DND-41 (cell line): ENCODE measurements at regions not wholly inside any gene's neighbourhood (a gene's known extent, or its start where the extent isn't known, plus 50 kb on each side); places are given as distances from the start of the nearest gene placed in this dataset.
"Not testable (repeated sequence)": the region's sequence is repeated elsewhere in the genome, so short reads cannot be mapped to it uniquely, and the experiment has no call there.

ENCODE experiments used
- ATAC-seq: fragments of 200-7000 bp; cut with Tn5 transposase; 3 replicates; pipeline ENCODE4 v1.9.1; 2021; ENCODE audit warnings: low read depth; ENCODE audit not compliant: insufficient read depth
- DNase-seq: peaks from one replicate; pipeline ENCODE4 v3.0.0-alpha.2; 2020
- H2AFZ ChIP-seq: 2 replicates; pipeline ENCODE4 v1.6.0; 2012; ENCODE audit warnings: low read depth, low read length
- H3K27ac ChIP-seq: 2 replicates; pipeline ENCODE4 v1.5.1; 2012; ENCODE audit warnings: low read length, inconsistent platforms
- H3K27me3 ChIP-seq: fragments of 200-600 bp; sonication (generic); 2 replicates; pipeline ENCODE4 v1.6.0; 2012; ENCODE audit warnings: low read length, mild to moderate bottlenecking, inconsistent platforms; ENCODE audit not compliant: insufficient read depth, poor library complexity
- H3K36me3 ChIP-seq: 2 replicates; pipeline ENCODE4 v1.5.1; 2012; ENCODE audit warnings: low read length, inconsistent platforms; ENCODE audit not compliant: insufficient read depth
- H3K4me1 ChIP-seq: 2 replicates; pipeline ENCODE4 v1.5.1; 2012; ENCODE audit warnings: mild to moderate bottlenecking, low read length; ENCODE audit not compliant: insufficient read depth
- H3K4me2 ChIP-seq: 2 replicates; pipeline ENCODE4 v1.6.0; 2012; ENCODE audit warnings: mild to moderate bottlenecking, moderate library complexity, low read length, inconsistent platforms; ENCODE audit not compliant: insufficient read depth
- H3K4me3 ChIP-seq, 2 experiments: fragments of 200-600 bp in 1 of 2; shearing (Covaris generic) in 1 of 2; 2 replicates each; pipeline ENCODE4 v1.5.1; 2012 to 2016; ENCODE audit warnings: inconsistent platforms in 2 of 2, low read length in 2 of 2, mild to moderate bottlenecking in 2 of 2, low read depth in 1 of 2, moderate library complexity in 1 of 2
- H3K79me2 ChIP-seq: 2 replicates; pipeline ENCODE4 v1.6.0; 2012; ENCODE audit warnings: low read length, inconsistent platforms; ENCODE audit not compliant: insufficient read depth
- H3K9ac ChIP-seq: 2 replicates; pipeline ENCODE4 v1.6.0; 2012; ENCODE audit warnings: low read depth, mild to moderate bottlenecking, inconsistent platforms, low read length, moderate library complexity
- H3K9me3 ChIP-seq: 2 replicates; pipeline ENCODE4 v1.5.1; 2012; ENCODE audit warnings: low read length, moderate library complexity, mild to moderate bottlenecking, inconsistent platforms; ENCODE audit not compliant: insufficient read depth, severe bottlenecking
- H4K20me1 ChIP-seq: 2 replicates; pipeline ENCODE4 v1.6.0; 2012; ENCODE audit warnings: low read length; ENCODE audit not compliant: insufficient read depth
- EZH2 ChIP-seq: IDR thresholded peaks from 3 replicates; pipeline ENCODE4 v1.6.1; 2012; ENCODE audit warnings: borderline replicate concordance, low read depth, mild to moderate bottlenecking, moderate library complexity, low read length, inconsistent platforms; ENCODE audit not compliant: severe bottlenecking
- TF ChIP-seq, protein P1 (sequence below): IDR thresholded peaks from 2 replicates; pipeline ENCODE4 v1.5.1; 2012; ENCODE audit warnings: borderline replicate concordance, low read length, moderate library complexity, mild to moderate bottlenecking; ENCODE audit not compliant: poor library complexity, severe bottlenecking; ENCODE audit errors: extremely low read depth

DNA sequence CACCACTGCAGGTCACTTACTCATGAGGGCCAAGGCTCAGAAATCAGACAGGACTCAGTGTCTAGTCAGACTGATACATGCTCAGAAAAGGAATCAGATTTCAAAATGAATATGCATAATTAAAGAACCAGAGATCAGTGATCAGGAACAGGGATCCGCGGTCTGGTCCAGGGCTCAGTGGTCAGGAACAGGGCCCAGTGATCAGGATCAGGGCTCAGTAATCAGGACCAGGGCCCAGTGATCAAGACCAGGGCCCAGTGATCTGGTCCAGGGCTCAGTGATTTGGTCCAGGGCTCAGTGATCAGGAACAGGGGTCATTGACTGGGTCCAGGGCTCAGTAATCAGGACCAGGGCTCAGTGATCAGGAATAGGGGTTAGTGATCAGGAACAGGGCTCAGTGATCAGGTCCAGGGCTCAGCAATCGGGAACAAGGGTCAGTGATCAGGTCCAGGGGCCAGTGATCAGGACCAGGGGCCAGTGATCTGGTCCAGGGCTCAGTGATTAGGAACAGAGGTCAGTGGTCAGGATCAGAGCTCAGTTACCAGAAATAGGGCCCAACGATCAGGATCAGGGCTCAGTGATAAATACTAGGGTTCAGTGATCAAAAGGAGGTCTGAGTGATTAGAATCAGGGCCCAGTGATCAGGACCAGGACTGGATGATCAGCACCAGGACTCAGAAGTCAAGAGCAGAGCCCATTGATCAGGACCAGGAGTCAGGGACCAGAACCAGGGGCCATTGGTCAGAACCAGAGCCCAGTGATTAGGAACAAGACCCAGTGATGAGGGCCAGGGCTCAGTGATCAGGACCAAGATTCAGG lies 175.3 kb downstream of the TMEM121 start:
- H3K4me2 ChIP-seq = no peak overlapping the region
- H3K9me3 ChIP-seq = no peaks in the 10 kb centered on the region
- no peak overlapping the region for H3K4me3 ChIP-seq
- TF ChIP-seq, protein P1, sequence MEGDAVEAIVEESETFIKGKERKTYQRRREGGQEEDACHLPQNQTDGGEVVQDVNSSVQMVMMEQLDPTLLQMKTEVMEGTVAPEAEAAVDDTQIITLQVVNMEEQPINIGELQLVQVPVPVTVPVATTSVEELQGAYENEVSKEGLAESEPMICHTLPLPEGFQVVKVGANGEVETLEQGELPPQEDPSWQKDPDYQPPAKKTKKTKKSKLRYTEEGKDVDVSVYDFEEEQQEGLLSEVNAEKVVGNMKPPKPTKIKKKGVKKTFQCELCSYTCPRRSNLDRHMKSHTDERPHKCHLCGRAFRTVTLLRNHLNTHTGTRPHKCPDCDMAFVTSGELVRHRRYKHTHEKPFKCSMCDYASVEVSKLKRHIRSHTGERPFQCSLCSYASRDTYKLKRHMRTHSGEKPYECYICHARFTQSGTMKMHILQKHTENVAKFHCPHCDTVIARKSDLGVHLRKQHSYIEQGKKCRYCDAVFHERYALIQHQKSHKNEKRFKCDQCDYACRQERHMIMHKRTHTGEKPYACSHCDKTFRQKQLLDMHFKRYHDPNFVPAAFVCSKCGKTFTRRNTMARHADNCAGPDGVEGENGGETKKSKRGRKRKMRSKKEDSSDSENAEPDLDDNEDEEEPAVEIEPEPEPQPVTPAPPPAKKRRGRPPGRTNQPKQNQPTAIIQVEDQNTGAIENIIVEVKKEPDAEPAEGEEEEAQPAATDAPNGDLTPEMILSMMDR = no peak
- TF ChIP-seq EZH2 = no peak
- DNase-seq (no peak), ATAC-seq (no peak)
- no peaks in the 10 kb centered on the region for H3K27me3 ChIP-seq
- H3K79me2 ChIP-seq = no peaks in the 10 kb centered on the region
- no peaks in the 10 kb centered on the region for H4K20me1 ChIP-seq
- H3K9ac ChIP-seq = no peak overlapping the region
- H3K27ac ChIP-seq = no peak overlapping the region
- no peak overlapping the region for H2AFZ ChIP-seq
- H3K4me1 ChIP-seq = no peaks in the 10 kb centered on the region
- no peaks in the 10 kb centered on the region for H3K36me3 ChIP-seq

DNA sequence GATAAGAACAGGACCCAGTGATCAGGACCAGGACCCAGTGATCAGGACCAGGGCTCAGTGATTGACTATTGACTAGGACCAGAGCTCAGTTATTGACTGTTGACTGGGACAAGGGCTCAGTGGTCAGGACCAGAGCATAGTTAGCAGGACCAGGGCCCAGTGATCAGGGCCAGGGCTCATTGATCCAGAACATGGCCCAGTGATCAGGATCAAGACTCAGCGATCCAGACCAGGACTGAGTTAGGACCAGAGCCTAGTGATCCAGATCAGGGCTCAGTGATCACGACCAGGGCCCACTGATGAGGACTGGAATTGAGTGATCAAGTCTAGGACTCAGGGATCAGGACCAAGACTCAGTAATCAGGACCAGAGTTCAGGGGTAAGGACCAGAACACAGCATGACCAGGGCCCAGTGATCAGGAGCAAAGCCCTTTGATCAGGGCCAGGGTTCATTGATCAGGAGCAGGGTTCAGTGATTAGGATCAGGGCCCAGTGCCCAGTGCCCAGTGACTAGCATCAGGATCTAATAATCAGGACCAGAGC lies 176.0 kb downstream of the TMEM121 start:
- no peak for TF ChIP-seq EZH2
- TF ChIP-seq, protein P1 = no peak
- H2AFZ ChIP-seq = no peak overlapping the region
- no peaks in the 10 kb centered on the region for H3K9me3 ChIP-seq
- H3K9ac ChIP-seq = no peak overlapping the region
- ATAC-seq = no peak
- DNase-seq = no peak
- no peaks in the 10 kb centered on the region for H3K4me1 ChIP-seq
- no peak overlapping the region for H3K4me2 ChIP-seq
- H3K27ac ChIP-seq = no peak overlapping the region
- H4K20me1 ChIP-seq = no peaks in the 10 kb centered on the region
- no peaks in the 10 kb centered on the region for H3K79me2 ChIP-seq
- no peaks in the 10 kb centered on the region for H3K36me3 ChIP-seq
- H3K4me3 ChIP-seq = no peak overlapping the region
- no peaks in the 10 kb centered on the region for H3K27me3 ChIP-seq

DNA sequence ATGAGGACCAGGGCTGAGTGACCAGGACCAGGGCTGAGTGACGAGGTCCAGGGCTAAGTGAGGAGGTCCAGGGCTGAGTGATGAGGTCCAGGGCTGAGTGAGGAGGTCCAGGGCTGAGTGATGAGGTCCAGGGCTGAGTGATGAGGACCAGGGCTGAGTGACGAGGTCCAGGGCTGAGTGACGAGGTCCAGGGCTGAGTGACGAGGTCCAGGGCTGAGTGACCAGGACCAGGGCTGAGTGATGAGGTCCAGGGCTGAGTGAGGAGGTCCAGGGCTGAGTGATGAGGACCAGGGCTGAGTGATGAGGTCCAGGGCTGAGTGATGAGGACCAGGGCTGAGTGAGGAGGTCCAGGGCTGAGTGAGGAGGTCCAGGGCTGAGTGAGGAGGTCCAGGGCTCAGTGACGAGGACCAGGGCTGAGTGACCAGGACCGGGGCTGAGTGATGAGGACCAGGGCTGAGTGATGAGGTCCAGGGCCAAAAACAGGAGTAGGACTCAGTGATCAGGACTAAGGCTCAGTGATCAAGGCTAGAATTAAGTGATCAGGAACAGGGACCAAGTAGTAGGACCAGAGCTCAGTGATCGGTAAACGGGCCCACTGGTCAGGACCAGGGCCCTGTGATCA lies 176.8 kb downstream of the TMEM121 start:
- H3K4me3 ChIP-seq, H3K9me3 ChIP-seq, H3K36me3 ChIP-seq, H3K4me1 ChIP-seq, H4K20me1 ChIP-seq, H3K27me3 ChIP-seq, H3K9ac ChIP-seq, H3K79me2 ChIP-seq, DNase-seq, H2AFZ ChIP-seq, H3K4me2 ChIP-seq, ATAC-seq, H3K27ac ChIP-seq: not testable (repeated sequence)

DNA sequence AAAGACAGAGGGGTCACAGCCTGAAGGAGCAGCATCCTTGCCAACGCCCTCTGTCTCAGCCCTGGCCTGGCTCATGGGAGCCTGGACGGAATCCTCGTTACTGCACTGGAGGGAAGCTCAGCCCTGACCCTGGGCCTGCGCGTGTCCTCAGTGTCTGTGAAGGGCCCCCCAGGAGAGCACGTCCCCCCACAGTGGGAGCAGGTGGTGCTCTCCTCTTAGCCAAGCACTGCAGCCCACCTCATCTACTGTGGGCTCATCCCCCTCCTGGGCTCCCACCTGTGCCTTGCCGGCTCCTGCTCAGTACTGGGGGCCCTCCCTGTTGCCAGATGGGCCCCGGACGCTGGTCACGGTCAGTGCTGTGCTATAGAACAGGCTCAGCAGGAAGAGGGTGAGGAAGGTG lies 177.7 kb downstream of the TMEM121 start:
- not testable (repeated sequence) for H3K4me1 ChIP-seq

DNA sequence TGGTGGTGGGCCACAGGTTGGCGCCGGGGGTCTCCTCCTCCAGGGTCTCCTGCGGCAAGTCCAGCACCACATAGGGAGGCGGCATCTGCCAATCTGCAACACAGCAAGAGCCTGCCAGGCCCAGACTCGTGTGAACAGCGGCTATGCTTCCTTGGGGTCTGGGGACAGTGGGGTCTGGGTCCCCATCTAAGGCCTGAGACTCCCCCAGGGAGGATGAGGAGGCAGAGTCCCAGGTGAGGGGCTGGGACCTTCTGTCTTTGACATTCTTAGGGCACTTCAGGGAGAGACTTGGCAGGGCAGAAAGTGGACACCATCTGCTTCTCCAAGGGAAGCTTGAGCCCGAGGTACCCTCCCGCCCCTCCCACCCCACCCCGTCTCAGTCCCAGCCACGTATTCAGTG lies 178.1 kb downstream of the TMEM121 start:
- not testable (repeated sequence) for ATAC-seq, H3K4me2 ChIP-seq, H3K36me3 ChIP-seq, H3K79me2 ChIP-seq, H2AFZ ChIP-seq, H4K20me1 ChIP-seq, H3K27me3 ChIP-seq, H3K4me3 ChIP-seq, H3K4me1 ChIP-seq, H3K9ac ChIP-seq, H3K9me3 ChIP-seq, H3K27ac ChIP-seq, DNase-seq

More for the DNA sequence above, 177.7 kb downstream of the TMEM121 start:
- not testable (repeated sequence) for H3K79me2 ChIP-seq, H3K27me3 ChIP-seq, H3K4me3 ChIP-seq, ATAC-seq, H3K36me3 ChIP-seq, H4K20me1 ChIP-seq, H3K27ac ChIP-seq, H3K9me3 ChIP-seq, H2AFZ ChIP-seq, DNase-seq, H3K9ac ChIP-seq, H3K4me2 ChIP-seq

DNA sequence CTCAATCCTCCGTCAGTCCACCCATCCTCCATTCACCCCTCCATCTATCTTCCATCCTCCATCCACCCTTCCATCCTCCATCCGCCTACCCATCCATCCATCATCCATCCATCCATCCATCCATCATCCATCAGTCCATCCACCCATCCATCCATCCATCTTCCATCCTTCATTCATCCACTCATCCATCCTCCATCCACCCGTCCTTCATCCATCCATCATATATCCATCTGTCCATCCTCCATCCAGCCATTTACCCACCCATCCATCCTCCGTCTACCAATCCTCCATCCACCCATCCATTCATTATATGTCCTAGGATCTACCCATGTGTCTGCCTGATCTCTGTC lies 179.1 kb downstream of the TMEM121 start:
- not testable (repeated sequence) for ATAC-seq, H3K9ac ChIP-seq

More for the DNA sequence above, 179.1 kb downstream of the TMEM121 start:
- H3K4me2 ChIP-seq, H3K27ac ChIP-seq, H3K9me3 ChIP-seq, H3K4me3 ChIP-seq, H2AFZ ChIP-seq, H3K36me3 ChIP-seq, DNase-seq, H3K4me1 ChIP-seq, H3K27me3 ChIP-seq, H3K79me2 ChIP-seq, H4K20me1 ChIP-seq: not testable (repeated sequence)
